ENCODE measurements at regions not wholly inside any gene's neighbourhood (a gene's known extent, or its start where the extent isn't known, plus 50 kb on each side); places are given as distances from the start of the nearest gene placed in this dataset.

- Histone ChIP-seq H3K9ac (no peak overlapping the region), H3K4me2 (no peak overlapping the region), H3K79me2 (ENCODE audit: low read depth) (no peaks in the 10 kb centered on the region), H4K20me1 (ENCODE audit: low read depth) (no peaks in the 10 kb centered on the region), H3F3A (ENCODE audit: low read depth) (no peaks in the 10 kb centered on the region), H3K27me3 (no peaks in the 10 kb centered on the region), H3K27ac (no peak overlapping the region), H2AFZ (replicated peaks) (peak overlapping the region; percentile 67), H3K9me3 (ENCODE audit: low read depth) (no peaks in the 10 kb centered on the region), H3K36me3 (no peaks in the 10 kb centered on the region), H3K4me1 (peaks cover 7% of the 10 kb centered on the region), H3K4me3 (no peak overlapping the region)
- H3K4me1 Mint-ChIP-seq, result peaks cover 23% of the 10 kb centered on the region
- H3K4me3 Mint-ChIP-seq, result no peak overlapping the region
- H3K36me3 Mint-ChIP-seq, result no peaks in the 10 kb centered on the region
- H3K27me3 Mint-ChIP-seq (ENCODE audit: insufficient read depth, low read depth), result peaks cover 11% of the 10 kb centered on the region
- TF ChIP-seq CTCF (IDR thresholded peaks at IDR 0.05) (peak; percentile 64), EZH2phosphoT487 (IDR thresholded peaks at IDR 0.05) (no peak), EZH2 (IDR thresholded peaks at IDR 0.05) (no peak)
- peak overlapping the region; percentile 36 for H3K27ac Mint-ChIP-seq
- peaks cover 4% of the 10 kb centered on the region for H3K9me3 Mint-ChIP-seq
- DNase-seq (ENCODE audit: low spot score), result peak; percentile 63
Observed at GRCh38 chr11:134819041-134819440, 407.0 kb upstream of the B3GAT1 start.

GRCh38 chr11:134818516-134818915, 406.5 kb upstream of the B3GAT1 start:
- Histone ChIP-seq H2AFZ (replicated peaks) (no peak overlapping the region), H3F3A (ENCODE audit: low read depth) (no peaks in the 10 kb centered on the region), H3K9ac (no peak overlapping the region)

DNA sequence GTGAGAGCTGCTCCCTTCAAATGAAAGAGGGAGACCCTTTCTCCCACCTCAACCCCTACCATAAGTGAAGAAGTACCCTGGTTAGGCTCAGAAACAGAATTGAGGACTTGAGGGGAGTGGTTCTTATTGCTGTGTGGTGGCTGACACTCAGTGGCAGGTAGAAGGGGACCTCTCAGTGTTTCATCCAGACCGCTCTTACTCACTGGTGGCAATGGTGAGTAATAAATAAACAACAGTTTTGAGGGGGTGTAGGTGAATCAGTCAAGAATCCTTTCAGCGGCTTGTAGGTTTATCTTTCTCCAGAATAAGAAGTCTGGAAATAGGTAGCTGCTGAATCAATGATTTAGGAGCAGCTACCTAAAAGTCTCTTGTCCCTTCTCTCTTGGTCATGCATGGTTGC, 403.4 kb upstream of the B3GAT1 start:
- TF ChIP-seq EZH2phosphoT487 (IDR thresholded peaks at IDR 0.05) (no peak), CTCF (IDR thresholded peaks at IDR 0.05) (no peak), EZH2 (IDR thresholded peaks at IDR 0.05) (no peak)
- H3K36me3 Mint-ChIP-seq, result no peaks in the 10 kb centered on the region

More at GRCh38 chr11:134818516-134818915, 406.5 kb upstream of the B3GAT1 start:
- TF ChIP-seq EZH2 (IDR thresholded peaks at IDR 0.05) (no peak), EZH2phosphoT487 (IDR thresholded peaks at IDR 0.05) (no peak), CTCF (IDR thresholded peaks at IDR 0.05) (no peak)
- no peak overlapping the region for H3K27ac ChIP-seq
- Mint-ChIP-seq H3K27me3 (ENCODE audit: insufficient read depth, low read depth) (peaks cover 10% of the 10 kb centered on the region), H3K4me3 (no peak overlapping the region), H3K9me3 (peaks cover 4% of the 10 kb centered on the region), H3K27ac (no peak overlapping the region), H3K4me1 (peaks cover 21% of the 10 kb centered on the region), H3K36me3 (no peaks in the 10 kb centered on the region)
- H3K4me2 ChIP-seq, result no peak overlapping the region
- H3K4me1 ChIP-seq, result peaks cover 7% of the 10 kb centered on the region
- H3K27me3 ChIP-seq, result no peaks in the 10 kb centered on the region
- no peaks in the 10 kb centered on the region for H3K9me3 ChIP-seq (ENCODE audit: low read depth)
- no peak overlapping the region for H3K4me3 ChIP-seq
- H4K20me1 ChIP-seq (ENCODE audit: low read depth), result no peaks in the 10 kb centered on the region
- no peaks in the 10 kb centered on the region for H3K79me2 ChIP-seq (ENCODE audit: low read depth)
- H3K36me3 ChIP-seq, result no peaks in the 10 kb centered on the region
- no peak for DNase-seq (ENCODE audit: low spot score)

More for the DNA sequence above, 403.4 kb upstream of the B3GAT1 start:
- peaks cover 4% of the 10 kb centered on the region for H3K9me3 Mint-ChIP-seq
- Histone ChIP-seq H3K9ac (no peak overlapping the region), H3K79me2 (ENCODE audit: low read depth) (no peaks in the 10 kb centered on the region), H3K27ac (no peak overlapping the region), H3K36me3 (no peaks in the 10 kb centered on the region), H3K4me2 (no peak overlapping the region), H4K20me1 (ENCODE audit: low read depth) (no peaks in the 10 kb centered on the region), H3F3A (ENCODE audit: low read depth) (no peaks in the 10 kb centered on the region), H3K9me3 (ENCODE audit: low read depth) (no peaks in the 10 kb centered on the region), H2AFZ (replicated peaks) (no peak overlapping the region), H3K4me3 (no peak overlapping the region), H3K27me3 (no peaks in the 10 kb centered on the region), H3K4me1 (peaks cover 7% of the 10 kb centered on the region)
- H3K4me1 Mint-ChIP-seq, result peaks cover 13% of the 10 kb centered on the region
- DNase-seq (ENCODE audit: low spot score), result no peak
- H3K4me3 Mint-ChIP-seq, result no peak overlapping the region
- no peak overlapping the region for H3K27ac Mint-ChIP-seq
- H3K27me3 Mint-ChIP-seq (ENCODE audit: insufficient read depth, low read depth), result peaks cover 8% of the 10 kb centered on the region
